ENCODE measurements at regions not wholly inside any gene's neighbourhood (a gene's known extent, or its start where the extent isn't known, plus 50 kb on each side); places are given as distances from the start of the nearest gene placed in this dataset.

- BruUV-seq (replicated peaks) = no TSS peak
- Histone ChIP-seq H3K9me3 (ENCODE audit: insufficient read depth, low read depth) (peaks cover 7% of the 10 kb centered on the region; the same call in 1 of the 2 replicates), H3F3A (ENCODE audit: insufficient read depth, low read depth) (peaks cover 19% of the 10 kb centered on the region), H3K36me3 (ENCODE audit: low read depth) (no peaks in the 10 kb centered on the region), H3K9me2 (ENCODE audit: insufficient read depth) (no peaks in the 10 kb centered on the region), H4K20me1 (ENCODE audit: insufficient read depth) (no peaks in the 10 kb centered on the region), H3K27me3 (ENCODE audit: insufficient read depth, low read depth) (no peaks in the 10 kb centered on the region), H3K4me2 (peak overlapping the region; percentile 61), H3K79me2 (ENCODE audit: low read depth) (no peaks in the 10 kb centered on the region), H2AFZ (no peak overlapping the region), H3K4me1 (replicated peaks; ENCODE audit: insufficient read depth) (peaks cover 47% of the 10 kb centered on the region), H3K27ac (peak overlapping the region; percentile 52), H3K4me3 (no peak overlapping the region)
- intact Hi-C loops (cut with micrococcal nuclease; ENCODE audit: unreplicated experiment) = loop anchor here (10.0 kb wide), 1 partner anchor 120 kb away; no protein-coding TSS in a partner anchor
- DNase-seq = peak in 1 of 2 experiments; percentile 56
- TF ChIP-seq CTCF (conservative IDR thresholded peaks at IDR 0.05) (no peak), EZH2 (IDR thresholded peaks at IDR 0.05; ENCODE audit: low read depth) (no peak)
- ChIA-PET POLR2A (ENCODE audit: unreplicated experiment) (no interaction called here), CTCF (interaction anchor here (0.9 kb wide), 1 partner anchor 12 kb away, joined by 3 read pairs; no protein-coding TSS in a partner anchor)
Measured at GRCh38 chr10:47164800-47165128, 135.2 kb upstream of the GDF10 start.

DNA sequence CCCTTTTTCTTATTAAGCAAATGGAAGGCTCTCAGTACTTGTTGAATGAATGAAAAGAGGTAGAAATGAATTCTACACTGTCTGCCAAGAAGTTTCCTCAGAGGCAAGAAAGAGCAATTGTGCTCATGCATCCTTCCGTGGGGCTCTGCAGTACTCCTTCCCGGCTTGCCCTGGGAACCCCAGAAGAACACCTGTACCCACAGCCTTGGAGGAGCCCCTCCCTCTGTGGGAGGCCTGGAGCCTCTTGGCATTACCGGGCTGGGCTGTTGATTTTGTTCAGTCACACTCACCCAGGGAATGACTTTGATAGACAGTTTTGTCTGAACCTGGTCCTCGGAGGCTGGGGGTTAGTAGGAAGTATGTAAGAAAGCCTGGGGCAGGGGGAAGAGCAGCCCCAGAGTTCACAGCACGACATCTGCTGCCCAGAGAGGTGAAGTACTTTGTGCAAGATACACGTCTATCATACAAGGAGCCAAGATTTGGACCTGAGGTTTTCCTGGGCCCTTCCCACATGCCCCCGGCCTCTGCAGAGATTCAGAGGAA lies 134.8 kb upstream of the GDF10 start:
- no peaks in the 10 kb centered on the region for H3K27me3 ChIP-seq (ENCODE audit: insufficient read depth, low read depth)
- no peak overlapping the region for H3K4me3 ChIP-seq
- ChIA-PET CTCF (interaction anchor here (1.0 to 1.7 kb wide), 2 partner anchors 117 to 146 kb away, joined by 3 to 8 read pairs; no protein-coding TSS in a partner anchor), POLR2A (ENCODE audit: unreplicated experiment) (no interaction called here)
- no peaks in the 10 kb centered on the region for H3K79me2 ChIP-seq (ENCODE audit: low read depth)
- TF ChIP-seq EZH2 (IDR thresholded peaks at IDR 0.05; ENCODE audit: low read depth) (no peak), CTCF (conservative IDR thresholded peaks at IDR 0.05) (no peak)
- H3K27ac ChIP-seq = no peak overlapping the region
- peaks cover 7% of the 10 kb centered on the region; the same call in 1 of the 2 replicates for H3K9me3 ChIP-seq (ENCODE audit: insufficient read depth, low read depth)
- no peaks in the 10 kb centered on the region for H3K9me2 ChIP-seq (ENCODE audit: insufficient read depth)
- DNase-seq = no peak
- peak overlapping the region; percentile 61 for H3K4me2 ChIP-seq
- intact Hi-C loops (cut with micrococcal nuclease; ENCODE audit: unreplicated experiment) = loop anchor here (10.0 kb wide), 1 partner anchor 120 kb away; no protein-coding TSS in a partner anchor
- peaks cover 47% of the 10 kb centered on the region for H3K4me1 ChIP-seq (replicated peaks; ENCODE audit: insufficient read depth)
- H2AFZ ChIP-seq = no peak overlapping the region
- H4K20me1 ChIP-seq (ENCODE audit: insufficient read depth) = no peaks in the 10 kb centered on the region
- peaks cover 19% of the 10 kb centered on the region for H3F3A ChIP-seq (ENCODE audit: insufficient read depth, low read depth)
- H3K36me3 ChIP-seq (ENCODE audit: low read depth) = no peaks in the 10 kb centered on the region
- no TSS peak for BruUV-seq (replicated peaks)

DNA sequence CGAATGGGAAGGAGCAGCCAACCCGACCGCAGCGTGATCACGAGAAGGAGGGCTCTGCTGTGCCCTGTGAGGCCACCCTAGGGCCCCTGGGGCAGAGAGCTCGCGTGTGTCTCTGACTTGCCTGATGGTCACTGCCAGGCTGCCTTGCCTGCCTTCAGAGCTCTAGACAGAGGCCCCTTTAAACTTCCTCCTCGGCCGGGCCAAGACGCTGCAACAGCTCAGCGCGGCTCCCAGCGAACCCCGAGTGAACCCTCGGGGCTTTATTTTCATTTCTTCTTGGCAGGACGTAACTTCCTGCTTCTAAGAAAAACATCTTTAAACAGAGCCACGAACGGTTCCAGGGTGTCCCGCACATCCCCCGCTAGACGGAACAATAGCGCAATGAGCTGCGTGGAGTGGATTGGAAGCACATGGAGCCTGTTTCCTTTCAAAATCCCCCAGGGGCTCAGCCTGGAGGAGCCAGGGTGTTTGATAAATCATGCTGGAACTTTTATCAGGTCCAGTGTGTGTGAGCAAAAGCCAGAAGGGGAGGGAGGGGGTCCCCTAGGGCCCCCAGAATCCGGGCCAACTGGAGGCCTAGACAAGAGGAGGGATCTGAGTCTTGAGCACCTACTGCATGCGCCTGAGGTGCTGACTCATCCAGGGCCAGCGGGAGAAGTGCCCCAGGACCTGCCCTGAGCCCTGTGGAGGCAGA lies 134.1 kb upstream of the GDF10 start:
- Histone ChIP-seq H2AFZ (no peak overlapping the region), H3K4me3 (no peak overlapping the region), H3F3A (ENCODE audit: insufficient read depth, low read depth) (peaks cover 19% of the 10 kb centered on the region), H3K9me3 (ENCODE audit: insufficient read depth, low read depth) (peaks cover 7% of the 10 kb centered on the region; the same call in 1 of the 2 replicates), H3K27ac (no peak overlapping the region), H3K9me2 (ENCODE audit: insufficient read depth) (no peaks in the 10 kb centered on the region), H3K36me3 (ENCODE audit: low read depth) (no peaks in the 10 kb centered on the region), H4K20me1 (ENCODE audit: insufficient read depth) (no peaks in the 10 kb centered on the region), H3K79me2 (ENCODE audit: low read depth) (no peaks in the 10 kb centered on the region), H3K4me2 (no peak overlapping the region), H3K27me3 (ENCODE audit: insufficient read depth, low read depth) (no peaks in the 10 kb centered on the region), H3K4me1 (replicated peaks; ENCODE audit: insufficient read depth) (peaks cover 47% of the 10 kb centered on the region)
- intact Hi-C loops (cut with micrococcal nuclease; ENCODE audit: unreplicated experiment) = loop anchor here (2.0 to 10.0 kb wide), 2 partner anchors 27 to 121 kb away; no protein-coding TSS in a partner anchor
- ChIA-PET POLR2A (ENCODE audit: unreplicated experiment) (interaction anchor here (0.6 kb wide), 1 partner anchor 318 kb away, joined by 3 read pairs; the partner anchor contains the start of gene ANXA8), CTCF (interaction anchor here (1.0 to 1.7 kb wide), 2 partner anchors 118 to 146 kb away, joined by 3 to 8 read pairs; no protein-coding TSS in a partner anchor)
- TSS peak; percentile 60 for BruUV-seq (replicated peaks)
- no peak for TF ChIP-seq EZH2 (IDR thresholded peaks at IDR 0.05; ENCODE audit: low read depth)
- TF ChIP-seq CTCF (conservative IDR thresholded peaks at IDR 0.05) = no peak
- DNase-seq = peak in 1 of 2 experiments; percentile 60
